ENCODE measurements at regions not wholly inside any gene's neighbourhood (a gene's known extent, or its start where the extent isn't known, plus 50 kb on each side); places are given as distances from the start of the nearest gene placed in this dataset.

- H3K36me3 ChIP-seq (ENCODE audit: control insufficient read depth in 2 of 4, insufficient read depth in 4 of 4, low read length in 3 of 4): no peaks in the 10 kb centered on the region
- no peak overlapping the region for H2AFZ ChIP-seq (ENCODE audit: low read length)
- DNase-seq (ENCODE audit: low read depth in 1 of 2, low spot score in 2 of 2) (no peak), FAIRE-seq (no peak)
- no peak overlapping the region for H3K14ac ChIP-seq (ENCODE audit: insufficient read length)
- H3K4ac ChIP-seq (replicated peaks; ENCODE audit: insufficient read length, low read depth, low read length): no peak overlapping the region
- no peak overlapping the region for H3K4me2 ChIP-seq (ENCODE audit: insufficient read depth in 1 of 2, low read depth in 2 of 2, low read length in 2 of 2)
- H3K79me2 ChIP-seq (ENCODE audit: control insufficient read depth in 1 of 2, insufficient read depth in 2 of 2, low read length in 2 of 2): no peaks in the 10 kb centered on the region
- no peak overlapping the region for H2BK120ac ChIP-seq (replicated peaks; ENCODE audit: low read depth, low read length)
- no peaks in the 10 kb centered on the region for H3K27me3 ChIP-seq (replicated peaks in 1 of 4; ENCODE audit: control insufficient read depth in 3 of 4, extremely low read depth in 1 of 4, insufficient read depth in 3 of 4, low read length in 3 of 4)
- no peak overlapping the region for H2BK12ac ChIP-seq (ENCODE audit: low read depth, low read length)
- no peak overlapping the region for H2BK20ac ChIP-seq (ENCODE audit: low read length)
- no peak overlapping the region for H4K8ac ChIP-seq (ENCODE audit: extremely low read depth, insufficient read depth, low read length)
- no peaks in the 10 kb centered on the region for H3K23me2 ChIP-seq (ENCODE audit: low read depth, low read length)
- H3K18ac ChIP-seq (ENCODE audit: extremely low read depth, low read length): no peak overlapping the region
- peaks cover 0 to 3% (median 0%) of the 10 kb centered on the region in 4 experiments; a peak in 1 of 7 replicates for H3K4me1 ChIP-seq (replicated peaks in 1 of 4; ENCODE audit: control insufficient read depth in 3 of 4, insufficient read depth in 4 of 4, low read length in 3 of 4)
- 0 out of 4 replicates have a peak, but pooled peaks cover 0 to 6% of the 10 kb centered on the region in 2 experiments for H3K9me3 ChIP-seq (ENCODE audit: insufficient read depth in 2 of 2, low read depth in 1 of 2, low read length in 1 of 2)
- no peak overlapping the region for H3K23ac ChIP-seq (ENCODE audit: insufficient read length)
- H4K5ac ChIP-seq (ENCODE audit: insufficient read length, low read depth, low read length): no peak overlapping the region
- no peak overlapping the region for H3K4me3 ChIP-seq (ENCODE audit: extremely low read depth in 1 of 4, insufficient read depth in 2 of 4, low read depth in 3 of 4, low read length in 4 of 4)
- no peaks in the 10 kb centered on the region for H4K20me1 ChIP-seq (replicated peaks in 1 of 2; ENCODE audit: control insufficient read depth in 1 of 2, insufficient read depth in 2 of 2, low read length in 2 of 2)
- H3K27ac ChIP-seq (ENCODE audit: low read depth, low read length): no peak overlapping the region
- no peaks in the 10 kb centered on the region for H3K79me1 ChIP-seq (ENCODE audit: low read depth, low read length)
- H3K9ac ChIP-seq (replicated peaks in 1 of 4; ENCODE audit: extremely low read depth in 1 of 4, low read depth in 3 of 4, low read length in 3 of 4): no peak overlapping the region
- no peak overlapping the region for H2BK5ac ChIP-seq (ENCODE audit: low read depth, low read length)
- H2AK5ac ChIP-seq (ENCODE audit: low read depth, low read length): no peak overlapping the region
- H2BK15ac ChIP-seq (ENCODE audit: low read length): no peak overlapping the region
- ChIA-PET CTCF (ENCODE audit: partially characterized antibody) (no interaction called here), POLR2A (ENCODE audit: partially characterized antibody) (no interaction called here)
- H3K56ac ChIP-seq (replicated peaks; ENCODE audit: insufficient read length, low read depth, low read length): no peak overlapping the region
- H4K91ac ChIP-seq (replicated peaks; ENCODE audit: insufficient read length, low read length): no peak overlapping the region
- TF ChIP-seq BRCA1 (IDR thresholded peaks at IDR 0.05; ENCODE audit: low read depth, low read length): no peak
- TF ChIP-seq, protein P1, sequence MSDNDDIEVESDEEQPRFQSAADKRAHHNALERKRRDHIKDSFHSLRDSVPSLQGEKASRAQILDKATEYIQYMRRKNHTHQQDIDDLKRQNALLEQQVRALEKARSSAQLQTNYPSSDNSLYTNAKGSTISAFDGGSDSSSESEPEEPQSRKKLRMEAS (IDR thresholded peaks at IDR 0.05): no peak
- no peak for TF ChIP-seq POU5F1 (IDR thresholded peaks at IDR 0.05; ENCODE audit: low read depth, low read length)
- no peak for TF ChIP-seq RFX5 (IDR thresholded peaks at IDR 0.05; ENCODE audit: borderline replicate concordance, low read depth, low read length)
- no peak for TF ChIP-seq EP300 (IDR thresholded peaks at IDR 0.05; ENCODE audit: borderline replicate concordance in 1 of 2, low read depth in 2 of 2, low read length in 2 of 2)
These were observed 360.5 kb upstream of the ALCAM start for GRCh38 chr3:105006164-105006563.
